ENCODE measurements at regions not wholly inside any gene's neighbourhood (a gene's known extent, or its start where the extent isn't known, plus 50 kb on each side); places are given as distances from the start of the nearest gene placed in this dataset.

GRCh38 chr6:105817370-105817769 is 268.8 kb upstream of the PRDM1 start:
- no peak for FAIRE-seq
- H2AFZ ChIP-seq (ENCODE audit: low read length): no peak overlapping the region
- H3K4me2 ChIP-seq (ENCODE audit: low read depth, low read length): no peak overlapping the region
- TF ChIP-seq ZNF75D (CRISPR knock-in tag; IDR thresholded peaks at IDR 0.05; ENCODE audit: borderline replicate concordance) (no peak), FLYWCH1 (CRISPR knock-in tag; IDR thresholded peaks at IDR 0.05) (no peak), NR2F2 (IDR thresholded peaks at IDR 0.05; ENCODE audit: borderline replicate concordance, low read depth) (no peak), ZBTB2 (CRISPR knock-in tag; IDR thresholded peaks at IDR 0.05; ENCODE audit: low read depth) (no peak), HMG20A (CRISPR knock-in tag; IDR thresholded peaks at IDR 0.05; ENCODE audit: borderline replicate concordance) (no peak), ZBTB14 (CRISPR knock-in tag; IDR thresholded peaks at IDR 0.05) (no peak), EZH2 (conservative IDR thresholded peaks at IDR 0.05; ENCODE audit: low read depth, low read length) (no peak), RFX5 (IDR thresholded peaks at IDR 0.05; ENCODE audit: low read depth, low read length) (no peak), PHB2 (IDR thresholded peaks at IDR 0.05; ENCODE audit: partially characterized antibody) (no peak), ONECUT2 (CRISPR knock-in tag; IDR thresholded peaks at IDR 0.05) (no peak), SRSF1 (optimal IDR thresholded peaks at IDR 0.05; ENCODE audit: low read depth, low read length) (no peak), ZFAT (CRISPR knock-in tag; conservative IDR thresholded peaks at IDR 0.05) (no peak), ZNF720 (CRISPR knock-in tag; IDR thresholded peaks at IDR 0.05) (no peak), MAFF (IDR thresholded peaks at IDR 0.05; ENCODE audit: low read depth, low read length) (no peak), YY1 (IDR thresholded peaks at IDR 0.05; ENCODE audit: insufficient read depth, insufficient replicate concordance, low read depth, low read length) (no peak), ZNF276 (CRISPR knock-in tag; IDR thresholded peaks at IDR 0.05; ENCODE audit: low read depth) (no peak), MAF1 (CRISPR knock-in tag; IDR thresholded peaks at IDR 0.05; ENCODE audit: borderline replicate concordance) (no peak), E2F1 (CRISPR knock-in tag; IDR thresholded peaks at IDR 0.05) (no peak), MXD1 (CRISPR knock-in tag; IDR thresholded peaks at IDR 0.05) (no peak), ZNF10 (CRISPR knock-in tag; IDR thresholded peaks at IDR 0.05; ENCODE audit: borderline replicate concordance, low read depth) (no peak)
- no peak for DNase-seq (ENCODE audit: low spot score)
- in situ Hi-C loops (cut with HindIII; ENCODE audit: extremely low pct_ligation_motif_present, low pct_unique_long_range_greater_than_20kb) (no loop called here), intact Hi-C loops (cut with micrococcal nuclease; ENCODE audit: unreplicated experiment) (no loop called here)
- CTCF ChIA-PET (ENCODE audit: low intra/inter-chr PET ratio, low total read pairs): no interaction called here
- H3K4me1 ChIP-seq (ENCODE audit: insufficient read depth, low read length): no peaks in the 10 kb centered on the region
- no peaks in the 10 kb centered on the region for H3K79me2 ChIP-seq (ENCODE audit: insufficient read depth, low read length)
- BruUV-seq (replicated peaks): no TSS peak
- no peak overlapping the region for H3K4me3 ChIP-seq (replicated peaks in 1 of 3; ENCODE audit: insufficient read depth in 1 of 3, low read depth in 2 of 3, low read length in 3 of 3)
- no peaks in the 10 kb centered on the region for H3K36me3 ChIP-seq (replicated peaks in 1 of 2; ENCODE audit: control insufficient read depth in 1 of 2, insufficient read depth in 2 of 2, low read length in 2 of 2)
- POLR2A ChIA-PET: no interaction called here
- 2% methylated on average over 8 of the region's 8 CpGs for WGBS (ENCODE audit: low lambda C conversion rate)
- no peak overlapping the region for H3K9ac ChIP-seq (ENCODE audit: insufficient read depth, low read depth, low read length)
- H3K27ac ChIP-seq (ENCODE audit: extremely low read length, insufficient read depth, low read length): no peak overlapping the region
- no peak for ATAC-seq
- 0 out of 5 replicates have a peak, but pooled peaks cover 0 to 10% of the 10 kb centered on the region in 2 experiments for H3K27me3 ChIP-seq (ENCODE audit: control insufficient read depth in 1 of 2, insufficient read depth in 2 of 2, low read length in 2 of 2)
- no peaks in the 10 kb centered on the region for H4K20me1 ChIP-seq (ENCODE audit: insufficient read depth, low read length)
- H3K9me3 ChIP-seq (ENCODE audit: low read length): no peaks in the 10 kb centered on the region
